ENCODE measurements at regions not wholly inside any gene's neighbourhood (a gene's known extent, or its start where the extent isn't known, plus 50 kb on each side); places are given as distances from the start of the nearest gene placed in this dataset.

DNA sequence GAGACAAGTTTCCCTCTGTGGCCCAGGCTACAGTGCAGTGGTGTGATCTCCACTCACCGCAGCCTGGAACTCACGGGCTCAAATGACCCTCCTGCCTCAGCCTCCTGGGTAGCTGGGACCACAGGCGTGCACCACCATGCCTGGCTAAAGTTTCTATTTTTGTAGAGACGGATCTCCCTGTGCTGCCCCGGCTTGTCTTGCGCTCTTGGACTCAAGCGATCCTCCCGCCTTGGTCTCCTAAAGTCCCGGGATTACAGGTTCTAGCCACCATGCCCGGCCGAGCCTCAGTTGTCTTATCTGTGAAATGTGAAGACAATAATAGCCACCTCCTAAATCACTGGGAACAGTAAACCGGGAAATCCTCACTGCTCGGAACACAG lies 88.1 kb downstream of the FOXL3 start:
- H3K4me1 ChIP-seq (ENCODE audit: insufficient read depth) = peaks cover 40% of the 10 kb centered on the region
- H3K4me3 ChIP-seq = no peak overlapping the region
- TF ChIP-seq EZH2 (IDR thresholded peaks at IDR 0.05; ENCODE audit: borderline replicate concordance) (no peak), EZH2phosphoT487 (IDR thresholded peaks at IDR 0.05; ENCODE audit: low read depth, severe bottlenecking, unreplicated experiment) (no peak)
- TF ChIP-seq, protein P1, sequence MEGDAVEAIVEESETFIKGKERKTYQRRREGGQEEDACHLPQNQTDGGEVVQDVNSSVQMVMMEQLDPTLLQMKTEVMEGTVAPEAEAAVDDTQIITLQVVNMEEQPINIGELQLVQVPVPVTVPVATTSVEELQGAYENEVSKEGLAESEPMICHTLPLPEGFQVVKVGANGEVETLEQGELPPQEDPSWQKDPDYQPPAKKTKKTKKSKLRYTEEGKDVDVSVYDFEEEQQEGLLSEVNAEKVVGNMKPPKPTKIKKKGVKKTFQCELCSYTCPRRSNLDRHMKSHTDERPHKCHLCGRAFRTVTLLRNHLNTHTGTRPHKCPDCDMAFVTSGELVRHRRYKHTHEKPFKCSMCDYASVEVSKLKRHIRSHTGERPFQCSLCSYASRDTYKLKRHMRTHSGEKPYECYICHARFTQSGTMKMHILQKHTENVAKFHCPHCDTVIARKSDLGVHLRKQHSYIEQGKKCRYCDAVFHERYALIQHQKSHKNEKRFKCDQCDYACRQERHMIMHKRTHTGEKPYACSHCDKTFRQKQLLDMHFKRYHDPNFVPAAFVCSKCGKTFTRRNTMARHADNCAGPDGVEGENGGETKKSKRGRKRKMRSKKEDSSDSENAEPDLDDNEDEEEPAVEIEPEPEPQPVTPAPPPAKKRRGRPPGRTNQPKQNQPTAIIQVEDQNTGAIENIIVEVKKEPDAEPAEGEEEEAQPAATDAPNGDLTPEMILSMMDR (IDR thresholded peaks at IDR 0.05; ENCODE audit: poor library complexity) = no peak
- no peak overlapping the region for H2AFZ ChIP-seq
- no peak for DNase-seq (ENCODE audit: low spot score)
- no peaks in the 10 kb centered on the region for H3K9me2 ChIP-seq (replicated peaks; ENCODE audit: insufficient read depth)
- no peaks in the 10 kb centered on the region for H3K36me3 ChIP-seq (replicated peaks; ENCODE audit: insufficient read depth, low read depth)
- no peaks in the 10 kb centered on the region for H3K9me3 ChIP-seq (ENCODE audit: low read depth)
- 95% methylated on average over 13 of the region's 13 CpGs for WGBS (ENCODE audit: low lambda C conversion rate, missing lambda C conversion rate)
- no peaks in the 10 kb centered on the region for H3K27me3 ChIP-seq
- no peaks in the 10 kb centered on the region for H3K79me2 ChIP-seq
- no peaks in the 10 kb centered on the region for H4K20me1 ChIP-seq (ENCODE audit: insufficient read depth, poor library complexity, severe bottlenecking)
- H3K4me2 ChIP-seq = no peak overlapping the region
- no peak overlapping the region for H3K27ac ChIP-seq

DNA sequence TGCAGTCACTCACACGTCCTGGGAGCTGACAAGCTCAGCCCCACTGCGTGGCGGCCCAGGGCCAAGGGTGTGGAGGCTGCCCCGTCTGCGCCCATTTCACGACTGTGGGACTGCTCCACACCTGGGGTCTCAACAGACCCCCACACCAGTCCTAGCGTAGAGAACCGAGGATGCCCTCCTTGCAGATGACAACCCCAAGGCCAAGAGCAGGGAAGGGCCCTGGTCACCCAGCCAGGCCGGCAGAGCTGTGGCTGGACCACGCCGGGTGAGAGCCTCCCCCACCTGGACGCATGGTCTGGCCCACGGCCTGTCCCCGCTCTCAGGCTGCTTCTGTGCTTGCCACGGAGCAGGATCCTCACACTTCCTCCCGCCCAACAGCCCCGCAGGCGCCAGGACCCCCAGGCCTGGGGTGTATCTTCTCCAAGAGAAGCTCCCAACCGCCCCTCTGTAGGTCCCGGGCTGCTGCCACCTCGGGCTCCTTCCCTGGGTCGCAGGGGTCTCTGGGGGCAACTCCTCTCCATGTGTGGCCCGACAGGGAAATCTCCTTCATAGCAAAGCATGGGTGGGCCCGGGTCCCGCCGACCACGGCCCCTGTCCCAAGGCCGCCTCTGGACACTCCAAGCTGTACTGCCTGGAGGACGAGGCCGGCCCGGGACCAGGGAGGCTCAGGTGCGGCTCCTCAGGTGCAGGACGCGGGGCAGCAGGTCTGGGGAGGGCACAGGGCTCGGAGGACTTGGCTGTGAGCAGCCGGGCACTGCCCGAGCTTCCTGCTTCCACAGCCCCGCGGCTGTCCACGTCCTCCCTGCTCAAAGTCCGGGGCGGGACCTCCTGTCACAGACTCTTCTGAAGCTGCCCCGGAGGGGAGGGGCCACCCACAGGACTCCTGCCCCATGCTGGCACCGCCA lies 88.8 kb downstream of the FOXL3 start:
- no peak overlapping the region for H2AFZ ChIP-seq
- no peak overlapping the region for H3K27ac ChIP-seq
- no peak overlapping the region for H3K4me3 ChIP-seq
- DNase-seq (ENCODE audit: low spot score) = no peak
- H3K9me3 ChIP-seq (ENCODE audit: low read depth) = no peaks in the 10 kb centered on the region
- TF ChIP-seq EZH2phosphoT487 (IDR thresholded peaks at IDR 0.05; ENCODE audit: low read depth, severe bottlenecking, unreplicated experiment) = no peak
- no peak for TF ChIP-seq EZH2 (IDR thresholded peaks at IDR 0.05; ENCODE audit: borderline replicate concordance)
- TF ChIP-seq, protein P1 (IDR thresholded peaks at IDR 0.05; ENCODE audit: poor library complexity) = no peak
- H3K4me1 ChIP-seq (ENCODE audit: insufficient read depth) = peaks cover 33% of the 10 kb centered on the region
- no peaks in the 10 kb centered on the region for H3K27me3 ChIP-seq
- peak overlapping the region; percentile 75 for H3K4me2 ChIP-seq
- WGBS (ENCODE audit: low lambda C conversion rate, missing lambda C conversion rate) = 83% methylated on average over 40 of the region's 44 CpGs
- no peaks in the 10 kb centered on the region for H4K20me1 ChIP-seq (ENCODE audit: insufficient read depth, poor library complexity, severe bottlenecking)
- no peaks in the 10 kb centered on the region for H3K79me2 ChIP-seq
- no peaks in the 10 kb centered on the region for H3K9me2 ChIP-seq (replicated peaks; ENCODE audit: insufficient read depth)
- no peaks in the 10 kb centered on the region for H3K36me3 ChIP-seq (replicated peaks; ENCODE audit: insufficient read depth, low read depth)

DNA sequence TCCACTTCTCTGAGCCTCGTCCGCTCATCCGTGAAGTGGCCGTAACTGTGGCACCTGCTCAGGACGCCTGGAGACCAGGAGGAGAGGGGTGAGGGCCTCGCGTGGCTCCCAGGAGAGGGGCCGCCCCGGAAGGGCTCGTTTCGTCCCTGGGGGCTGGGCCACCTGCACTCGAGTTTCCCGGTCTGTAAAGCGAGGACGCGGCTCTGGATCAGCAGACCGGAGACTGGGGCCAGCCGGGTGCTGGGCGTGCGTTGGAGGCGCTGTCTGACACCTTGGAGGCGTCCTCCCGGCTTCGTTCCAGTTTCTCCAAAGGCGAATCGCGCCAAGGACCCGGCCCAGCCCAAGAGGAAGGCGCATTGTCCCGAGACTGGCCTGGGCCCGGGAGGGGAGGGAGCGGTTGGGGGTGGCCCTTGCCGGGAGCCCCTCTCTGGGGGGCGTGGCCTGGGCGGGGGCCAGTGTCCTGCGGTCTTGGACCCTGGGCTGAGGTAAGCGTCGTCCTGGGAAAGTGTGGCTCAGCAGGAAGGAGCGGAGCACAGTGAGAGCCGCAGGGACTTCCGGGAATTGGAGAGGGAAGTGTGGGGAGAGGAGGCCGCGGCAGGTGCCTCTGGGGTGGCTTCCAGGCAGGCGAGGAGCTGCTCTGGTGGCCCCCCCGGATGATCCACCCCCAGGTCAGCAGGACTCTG lies 89.6 kb downstream of the FOXL3 start:
- Histone ChIP-seq H3K4me2 (peak overlapping the region; percentile 75), H2AFZ (peak overlapping the region; percentile 74), H3K4me3 (no peak overlapping the region), H3K9me2 (replicated peaks; ENCODE audit: insufficient read depth) (no peaks in the 10 kb centered on the region), H3K27ac (no peak overlapping the region), H3K9me3 (ENCODE audit: low read depth) (no peaks in the 10 kb centered on the region), H3K79me2 (no peaks in the 10 kb centered on the region), H3K36me3 (replicated peaks; ENCODE audit: insufficient read depth, low read depth) (no peaks in the 10 kb centered on the region), H3K27me3 (no peaks in the 10 kb centered on the region), H3K4me1 (ENCODE audit: insufficient read depth) (peaks cover 25% of the 10 kb centered on the region), H4K20me1 (ENCODE audit: insufficient read depth, poor library complexity, severe bottlenecking) (no peaks in the 10 kb centered on the region)
- DNase-seq (ENCODE audit: low spot score) = no peak
- whole genome bisulfite sequencing (ENCODE audit: low lambda C conversion rate, missing lambda C conversion rate) = 30% methylated on average over 37 of the region's 45 CpGs
- TF ChIP-seq EZH2 (IDR thresholded peaks at IDR 0.05; ENCODE audit: borderline replicate concordance) (no peak), EZH2phosphoT487 (IDR thresholded peaks at IDR 0.05; ENCODE audit: low read depth, severe bottlenecking, unreplicated experiment) (no peak)
- TF ChIP-seq, protein P1 (IDR thresholded peaks at IDR 0.05; ENCODE audit: poor library complexity) = no peak

Data from hepatocyte (in vitro differentiated cells).